H1 (cell line): ENCODE measurements at regions not wholly inside any gene's neighbourhood (a gene's known extent, or its start where the extent isn't known, plus 50 kb on each side); places are given as distances from the start of the nearest gene placed in this dataset.

ENCODE experiments used
- CTCF ChIA-PET: fragments of 300-600 bp; sonication (Branson Sonifier 250); formaldehyde crosslinking; loops from one replicate; lab custom pipeline; 2021; ENCODE audit not compliant: partially characterized antibody; lab: Charles Lee
- POLR2A ChIA-PET: fragments of 300-600 bp; sonication (Branson Sonifier 250); formaldehyde crosslinking; loops from one replicate; lab custom pipeline; 2021; ENCODE audit warnings: inconsistent platforms; ENCODE audit not compliant: partially characterized antibody; lab: Charles Lee
- DNase-seq, 2 experiments: peaks; one replicate each; pipeline versions ENCODE4 v3.0.0 to v3.0.0-alpha.2; 2010 to 2022; ENCODE audit warnings: low spot score in 2 of 2, low read depth in 1 of 2, mixed read lengths in 1 of 2
- FAIRE-seq: peaks from 2 replicates; lab custom pipeline; 2011; peaks lifted over from hg19 to GRCh38; lab: Jason Lieb, UNC
- H2AFZ ChIP-seq: 2 replicates; pipeline ENCODE4 v1.8.1; 2012; ENCODE audit warnings: low read length, inconsistent platforms
- H2AK5ac ChIP-seq: 2 replicates; pipeline ENCODE4 v1.6.1; 2013; ENCODE audit warnings: low read depth, low read length
- H2BK120ac ChIP-seq: replicated peaks from 2 replicates; pipeline ENCODE3; 2013; ENCODE audit warnings: low read depth, low read length, inconsistent platforms
- H2BK12ac ChIP-seq: 2 replicates; pipeline ENCODE4 v1.6.1; 2013; ENCODE audit warnings: low read depth, low read length
- H2BK15ac ChIP-seq: 2 replicates; pipeline ENCODE4 v1.6.1; 2013; ENCODE audit warnings: low read length
- H2BK20ac ChIP-seq: 2 replicates; pipeline ENCODE4 v1.6.1; 2013; ENCODE audit warnings: low read length
- H2BK5ac ChIP-seq: 2 replicates; pipeline ENCODE4 v1.6.1; 2013; ENCODE audit warnings: low read depth, low read length
- H3K14ac ChIP-seq: 2 replicates; pipeline ENCODE4 v1.6.1; 2013; ENCODE audit warnings: inconsistent platforms; ENCODE audit not compliant: insufficient read length
- H3K18ac ChIP-seq: 2 replicates; pipeline ENCODE4 v1.6.1; 2013; ENCODE audit warnings: low read length; ENCODE audit errors: extremely low read depth
- H3K23ac ChIP-seq: 2 replicates; pipeline ENCODE4 v1.6.1; 2013; ENCODE audit warnings: inconsistent platforms; ENCODE audit not compliant: insufficient read length
- H3K23me2 ChIP-seq: 2 replicates; pipeline ENCODE4 v1.6.1; 2013; ENCODE audit warnings: low read depth, low read length
- H3K27ac ChIP-seq: 2 replicates; pipeline ENCODE4 v1.6.1; 2011; ENCODE audit warnings: low read depth, low read length, inconsistent platforms
- H3K27me3 ChIP-seq, 4 experiments: replicated peaks in 1 of 4; 1 replicate in 1 of 4; 2 replicates in 3 of 4; pipeline versions ENCODE4 v1.6.1 to v1.8.1; 2011 to 2013; ENCODE audit warnings: low read length in 3 of 4, mild to moderate bottlenecking in 3 of 4, inconsistent platforms in 2 of 4, mixed read lengths in 2 of 4, moderate library complexity in 1 of 4; ENCODE audit not compliant: control insufficient read depth in 3 of 4, insufficient read depth in 3 of 4; ENCODE audit errors: extremely low read depth in 1 of 4
- H3K36me3 ChIP-seq, 4 experiments: 2 replicates each; pipeline versions ENCODE4 v1.6.1 to v1.8.1; 2011 to 2013; ENCODE audit warnings: mild to moderate bottlenecking in 4 of 4, low read length in 3 of 4, moderate library complexity in 2 of 4, control low read depth in 1 of 4, inconsistent platforms in 1 of 4; ENCODE audit not compliant: insufficient read depth in 4 of 4, control insufficient read depth in 2 of 4
- H3K4ac ChIP-seq: replicated peaks from 2 replicates; pipeline ENCODE3; 2013; ENCODE audit warnings: low read length, low read depth, mixed read lengths, inconsistent platforms; ENCODE audit not compliant: insufficient read length
- H3K4me1 ChIP-seq, 4 experiments: replicated peaks in 1 of 4; 1 replicate in 1 of 4; 2 replicates in 3 of 4; pipeline versions ENCODE4 v1.6.1 to v1.8.1; 2011 to 2013; ENCODE audit warnings: low read length in 3 of 4, inconsistent platforms in 2 of 4, mixed read lengths in 1 of 4; ENCODE audit not compliant: insufficient read depth in 4 of 4, control insufficient read depth in 3 of 4
- H3K4me2 ChIP-seq, 2 experiments: 2 replicates each; pipeline versions ENCODE4 v1.6.1 to v1.8.1; 2011 to 2013; ENCODE audit warnings: low read depth in 2 of 2, low read length in 2 of 2, control low read depth in 1 of 2, inconsistent platforms in 1 of 2, mild to moderate bottlenecking in 1 of 2; ENCODE audit not compliant: insufficient read depth in 1 of 2
- H3K4me3 ChIP-seq, 4 experiments: fragments of 200-600, 300-600 bp in 1 of 4; sonication (generic), shearing (Covaris generic), sonication (Bioruptor Twin) in 1 of 4; 2 replicates each; pipeline versions ENCODE4 v1.5.1 to v1.8.1; 2011 to 2016; ENCODE audit warnings: low read length in 4 of 4, low read depth in 3 of 4, control low read depth in 2 of 4, inconsistent platforms in 2 of 4, mild to moderate bottlenecking in 2 of 4, mixed read lengths in 1 of 4, moderate library complexity in 1 of 4; ENCODE audit not compliant: insufficient read depth in 2 of 4; ENCODE audit errors: extremely low read depth in 1 of 4
- H3K56ac ChIP-seq: replicated peaks from 2 replicates; pipeline ENCODE3; 2013; ENCODE audit warnings: low read depth, mild to moderate bottlenecking, mixed read lengths, low read length, inconsistent platforms; ENCODE audit not compliant: insufficient read length
- H3K79me1 ChIP-seq: 2 replicates; pipeline ENCODE4 v1.6.1; 2013; ENCODE audit warnings: low read depth, low read length, control low read depth
- H3K79me2 ChIP-seq, 2 experiments: 2 replicates each; pipeline versions ENCODE4 v1.6.1 to v1.8.1; 2012 to 2013; ENCODE audit warnings: low read length in 2 of 2, mild to moderate bottlenecking in 2 of 2, inconsistent platforms in 1 of 2; ENCODE audit not compliant: insufficient read depth in 2 of 2, control insufficient read depth in 1 of 2
- H3K9ac ChIP-seq, 4 experiments: replicated peaks in 1 of 4; 1 replicate in 1 of 4; 2 replicates in 3 of 4; pipeline versions ENCODE4 v1.6.1 to v1.8.1; 2011 to 2013; ENCODE audit warnings: low read depth in 3 of 4, low read length in 3 of 4, control low read depth in 2 of 4, mild to moderate bottlenecking in 2 of 4, moderate library complexity in 2 of 4, inconsistent platforms in 1 of 4; ENCODE audit errors: extremely low read depth in 1 of 4
- H3K9me3 ChIP-seq, 2 experiments: 2 replicates each; pipeline versions ENCODE4 v1.6.1 to v1.8.1; 2012 to 2013; ENCODE audit warnings: mild to moderate bottlenecking in 2 of 2, moderate library complexity in 2 of 2, control low read depth in 1 of 2, inconsistent platforms in 1 of 2, low read depth in 1 of 2, low read length in 1 of 2, mixed read lengths in 1 of 2; ENCODE audit not compliant: insufficient read depth in 2 of 2
- H4K20me1 ChIP-seq, 2 experiments: replicated peaks in 1 of 2; 2 replicates each; pipeline versions ENCODE3 to v1.8.1; 2011 to 2013; ENCODE audit warnings: inconsistent platforms in 2 of 2, low read length in 2 of 2, mild to moderate bottlenecking in 1 of 2; ENCODE audit not compliant: insufficient read depth in 2 of 2, control insufficient read depth in 1 of 2
- H4K5ac ChIP-seq: 2 replicates; pipeline ENCODE4 v1.6.1; 2013; ENCODE audit warnings: low read length, low read depth, mixed read lengths, inconsistent platforms; ENCODE audit not compliant: insufficient read length
- H4K8ac ChIP-seq: 2 replicates; pipeline ENCODE4 v1.8.0; 2013; ENCODE audit warnings: mild to moderate bottlenecking, moderate library complexity, low read length, inconsistent platforms; ENCODE audit not compliant: insufficient read depth; ENCODE audit errors: extremely low read depth
- H4K91ac ChIP-seq: replicated peaks from 2 replicates; pipeline ENCODE3; 2013; ENCODE audit warnings: low read length, mixed read lengths, inconsistent platforms; ENCODE audit not compliant: insufficient read length
- CTBP2 ChIP-seq: IDR thresholded peaks from 2 replicates; pipeline ENCODE4 v1.7.0; 2011; ENCODE audit warnings: borderline replicate concordance, mild to moderate bottlenecking, moderate library complexity, mixed read lengths, low read length; ENCODE audit not compliant: insufficient read depth, insufficient read length
- POU5F1 ChIP-seq: IDR thresholded peaks from 2 replicates; pipeline ENCODE4 v1.6.1; 2011; ENCODE audit warnings: low read depth, mild to moderate bottlenecking, low read length, moderate library complexity
- SIN3A ChIP-seq, 2 experiments: IDR thresholded peaks in 1 of 2; conservative IDR thresholded peaks in 1 of 2; 2 replicates each; pipeline ENCODE4 v1.6.1; 2011 to 2012; ENCODE audit warnings: low read length in 2 of 2, improper control_type of control experiment in 1 of 2, low read depth in 1 of 2, mild to moderate bottlenecking in 1 of 2
- SIX5 ChIP-seq: IDR thresholded peaks from 2 replicates; pipeline ENCODE4 v1.6.1; 2011; ENCODE audit warnings: mild to moderate bottlenecking, low read depth, low read length
- SP2 ChIP-seq: IDR thresholded peaks from 2 replicates; pipeline ENCODE4 v1.6.1; 2012; ENCODE audit warnings: mild to moderate bottlenecking, low read length, inconsistent platforms
- SRF ChIP-seq: IDR thresholded peaks from 2 replicates; pipeline ENCODE4 v1.6.1; 2011; ENCODE audit warnings: mild to moderate bottlenecking, low read depth, low read length, moderate library complexity
- WGBS, 2 experiments: shearing (Covaris generic) in 1 of 2; methylation state at CpG; one replicate each; pipeline versions ENCODE4 v1.1.6 to v1.1.7; 2013 to 2015; ENCODE audit warnings: low lambda C conversion rate in 2 of 2, mixed read lengths in 2 of 2, inconsistent platforms in 1 of 2, low coverage in 1 of 2, missing lambda C conversion rate in 1 of 2; ENCODE audit not compliant: insufficient replicate concordance in 2 of 2, insufficient coverage in 1 of 2, insufficient read length in 1 of 2; ENCODE audit errors: extremely low coverage in 1 of 2, missing lambda C conversion rate in 1 of 2; 5-methylcytosine and 5-hydroxymethylcytosine counted together

- no peak overlapping the region for H2BK5ac ChIP-seq
- no peaks in the 10 kb centered on the region for H3K36me3 ChIP-seq
- H3K14ac ChIP-seq, result no peak overlapping the region
- TF ChIP-seq SIX5 (no peak), SRF (no peak), SIN3A (conservative IDR thresholded peaks at IDR 0.05 in 1 of 2, IDR thresholded peaks at IDR 0.05 in 1 of 2; ENCODE audit: low read depth in 1 of 2, low read length in 2 of 2) (no peak), CTBP2 (no peak), POU5F1 (no peak), SP2 (no peak)
- no peaks in the 10 kb centered on the region for H4K20me1 ChIP-seq
- 96% methylated on average over 1 of the region's 1 CpG; no CpG with 5 or more reads in 1 of the 2 experiments for WGBS, 2 experiments
- no peak overlapping the region for H2BK15ac ChIP-seq
- H2AK5ac ChIP-seq, result no peak overlapping the region
- no peak overlapping the region for H2BK20ac ChIP-seq
- DNase-seq, result no peak
- ChIA-PET CTCF (interaction anchor here (1.2 kb wide), 1 partner anchor 29 kb away, joined by 5 read pairs; no protein-coding TSS in a partner anchor), POLR2A (no interaction called here)
- H3K9me3 ChIP-seq, result no peaks in the 10 kb centered on the region
- no peaks in the 10 kb centered on the region for H3K27me3 ChIP-seq
- no peak overlapping the region for H3K4me3 ChIP-seq
- no peak overlapping the region for H2BK12ac ChIP-seq
- no peak overlapping the region for H4K91ac ChIP-seq
- H3K79me1 ChIP-seq, result no peaks in the 10 kb centered on the region
- H3K23ac ChIP-seq, result no peak overlapping the region
- no peak overlapping the region for H3K27ac ChIP-seq
- H3K9ac ChIP-seq, result no peak overlapping the region
- H4K8ac ChIP-seq, result no peak overlapping the region
- no peak overlapping the region for H3K56ac ChIP-seq
- H3K23me2 ChIP-seq, result no peaks in the 10 kb centered on the region
- H4K5ac ChIP-seq, result no peak overlapping the region
- H3K79me2 ChIP-seq, result no peaks in the 10 kb centered on the region
- H3K18ac ChIP-seq, result no peak overlapping the region
- H3K4me2 ChIP-seq, result no peak overlapping the region
- H2AFZ ChIP-seq, result no peak overlapping the region
- FAIRE-seq, result no peak
- H3K4ac ChIP-seq, result no peak overlapping the region
- H3K4me1 ChIP-seq, result no peaks in the 10 kb centered on the region
- no peak overlapping the region for H2BK120ac ChIP-seq
Observed at GRCh38 chr5:159804121-159804520, 112.2 kb upstream of the ADRA1B start.
